Glomerular visceral epithelial cell (primary cell): ENCODE measurements at regions not wholly inside any gene's neighbourhood (a gene's known extent, or its start where the extent isn't known, plus 50 kb on each side); places are given as distances from the start of the nearest gene placed in this dataset.
A peak's percentile ranks its signal among the peaks of the same experiment; 100 is the strongest.
"Not testable (repeated sequence)": the region's sequence is repeated elsewhere in the genome, so short reads cannot be mapped to it uniquely, and the experiment has no call there.

ENCODE experiments used
- DNase-seq: peaks from one replicate; pipeline ENCODE4 v3.0.0-alpha.2; 2016; ENCODE audit errors: extremely low spot score

DNA sequence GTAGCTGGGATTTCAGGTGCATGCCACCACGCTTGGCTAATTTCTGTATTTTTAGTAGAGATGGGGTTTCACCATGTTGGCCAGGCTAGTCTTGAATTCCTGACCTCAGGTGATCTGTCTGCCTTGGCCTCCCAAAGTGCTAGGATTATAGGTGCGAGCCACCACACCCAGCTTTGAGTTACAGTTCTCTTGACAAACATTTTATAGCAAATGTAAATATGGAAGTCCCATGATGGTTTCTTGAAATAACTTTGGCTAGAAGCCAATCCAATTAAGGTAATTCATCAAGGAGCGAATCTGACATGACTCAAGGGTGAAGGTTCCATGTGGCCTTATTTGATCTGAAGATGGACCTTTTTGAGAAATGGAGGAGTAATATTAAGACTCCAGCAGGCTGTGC lies 76.2 kb upstream of the RFLNA start:
- not testable (repeated sequence) for DNase-seq

GRCh38 chr12:124222368-124223245 lies 72.3 kb upstream of the RFLNA start:
- no peak for DNase-seq

- not testable (repeated sequence) for DNase-seq
These were observed 71.2 kb upstream of the RFLNA start for GRCh38 chr12:124223733-124224138.

DNA sequence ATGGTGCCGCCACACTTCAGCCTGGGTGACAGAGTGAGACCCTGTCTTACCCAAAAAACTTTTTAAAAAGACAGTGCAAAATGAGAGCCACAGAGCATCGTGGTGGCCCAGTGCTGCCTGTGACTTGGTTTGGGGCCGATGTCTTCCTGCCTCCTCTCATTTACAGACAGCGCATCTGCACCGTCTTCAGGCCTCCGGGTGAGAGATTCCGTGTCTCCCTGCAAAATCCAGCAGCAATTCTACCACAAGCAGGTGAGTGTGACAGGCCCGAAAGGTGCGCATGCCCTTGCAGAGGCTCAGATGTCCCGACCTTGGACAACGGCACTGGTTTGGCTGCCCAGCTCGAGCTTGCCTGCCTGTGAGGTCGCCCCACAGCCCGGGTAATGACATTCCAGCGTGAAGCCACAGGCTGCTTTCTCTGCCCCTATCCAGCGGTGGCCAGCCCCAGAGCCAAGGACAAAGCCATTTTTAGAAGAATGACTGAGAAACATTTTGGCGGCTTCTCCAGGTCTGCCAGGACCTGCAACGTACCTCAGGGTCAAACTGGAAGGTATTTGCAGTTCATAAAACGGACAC lies 70.3 kb upstream of the RFLNA start:
- no peak for DNase-seq

DNA sequence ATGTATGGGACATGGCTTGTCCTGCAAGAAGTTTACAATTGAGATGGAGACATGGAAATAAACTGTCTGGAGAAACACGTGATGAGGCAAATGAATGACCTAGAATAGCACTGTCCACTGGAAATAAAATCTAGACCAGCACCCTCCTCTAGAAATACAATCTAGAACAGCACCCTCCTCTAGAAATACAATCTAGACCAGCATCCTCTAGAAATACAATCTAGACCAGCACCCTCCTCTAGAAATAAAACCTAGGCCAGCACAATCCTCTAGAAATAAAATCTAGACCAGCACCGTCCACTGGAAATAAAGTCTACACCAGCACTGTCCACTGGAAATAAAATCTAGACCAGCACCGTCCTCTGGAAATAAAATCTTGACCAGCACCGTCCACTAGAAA lies 69.2 kb upstream of the RFLNA start:
- DNase-seq = no peak

- DNase-seq = no peak
These were observed 66.8 kb upstream of the RFLNA start for GRCh38 chr12:124227951-124228711.

DNA sequence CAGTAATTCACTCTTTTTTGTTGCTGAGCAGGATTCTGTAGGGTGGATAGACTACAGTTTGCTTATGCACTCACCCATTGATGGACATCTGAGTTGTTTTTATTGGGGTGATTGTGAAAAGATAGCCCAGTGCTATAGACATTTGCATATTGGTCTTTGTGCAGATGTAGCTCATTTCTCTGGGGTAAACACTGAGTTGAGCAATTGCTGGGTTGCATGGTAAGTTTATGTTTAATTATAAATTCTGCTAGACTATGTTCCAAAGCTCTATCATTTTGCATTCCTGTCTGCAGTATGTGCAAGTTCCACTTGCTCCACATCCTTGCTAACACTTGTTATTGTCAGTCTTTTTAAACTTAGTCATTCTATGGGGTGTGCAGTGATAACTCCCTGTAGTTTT lies 65.4 kb upstream of the RFLNA start:
- no peak for DNase-seq

GRCh38 chr12:124230117-124230757 lies 64.7 kb upstream of the RFLNA start:
- DNase-seq = no peak

DNA sequence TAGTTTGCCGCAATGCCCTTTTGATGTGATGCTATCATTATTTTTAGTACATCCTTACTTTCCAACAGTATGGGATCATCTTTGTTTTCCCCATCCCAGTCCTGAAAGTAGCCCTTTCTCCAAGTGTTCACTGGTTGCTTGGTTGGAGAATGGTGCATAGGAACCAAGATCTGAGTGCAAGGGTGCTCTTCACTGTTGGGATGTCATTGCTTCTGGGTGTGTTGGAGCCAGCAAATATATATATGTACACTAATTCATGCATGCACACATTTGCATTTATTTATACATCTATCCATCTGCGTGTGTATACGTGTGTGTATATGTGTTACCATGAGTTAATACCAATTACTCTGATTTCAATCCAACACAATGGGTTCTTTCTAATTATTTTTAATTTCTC lies 64.1 kb upstream of the RFLNA start:
- DNase-seq = no peak

GRCh38 chr12:124231980-124232653 lies 62.8 kb upstream of the RFLNA start:
- peak; percentile 51 for DNase-seq

GRCh38 chr12:124232654-124232987 lies 62.3 kb upstream of the RFLNA start:
- no peak for DNase-seq

GRCh38 chr12:124233041-124233796 lies 61.7 kb upstream of the RFLNA start:
- peak; percentile 95 for DNase-seq

DNA sequence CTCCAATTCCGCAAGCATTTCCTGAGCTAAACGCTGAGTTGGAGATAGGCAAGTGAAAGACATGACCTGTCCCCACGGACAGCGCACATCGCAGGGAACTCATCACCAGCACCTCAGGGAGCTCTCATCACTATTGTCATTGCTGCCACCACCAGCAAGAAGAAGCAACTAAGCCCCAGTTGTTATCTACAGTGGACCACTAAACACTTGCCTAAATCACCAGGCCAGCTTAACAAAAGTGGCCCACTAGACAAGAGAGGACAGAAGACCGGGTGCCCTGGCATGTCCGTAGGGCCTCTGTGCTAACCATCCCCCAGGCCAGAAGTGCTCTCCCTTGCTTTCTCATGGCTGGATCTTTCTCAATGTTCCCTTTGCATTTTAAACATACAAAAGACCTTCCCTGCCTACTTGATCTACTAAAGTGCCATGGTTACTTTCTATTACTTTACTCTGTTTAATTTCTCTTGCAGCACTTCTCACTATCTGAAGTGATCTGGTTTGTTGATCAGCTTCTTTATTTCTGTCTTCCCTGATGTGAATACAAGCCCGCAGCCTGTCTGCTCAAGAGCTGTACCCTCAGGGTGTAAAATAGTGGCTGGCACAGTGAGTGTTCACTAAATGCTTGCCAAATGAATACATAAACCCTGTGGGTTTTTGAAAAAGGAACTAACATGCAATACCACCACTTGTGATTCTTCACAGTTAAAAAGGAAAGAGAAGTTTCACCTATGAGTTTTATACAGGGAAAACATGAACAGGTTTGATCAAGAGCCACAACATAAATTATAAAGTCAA lies 60.9 kb upstream of the RFLNA start:
- peak; percentile 50 for DNase-seq

- peak; percentile 87 for DNase-seq
These were observed 58.3 kb upstream of the RFLNA start for GRCh38 chr12:124236625-124237031.

DNA sequence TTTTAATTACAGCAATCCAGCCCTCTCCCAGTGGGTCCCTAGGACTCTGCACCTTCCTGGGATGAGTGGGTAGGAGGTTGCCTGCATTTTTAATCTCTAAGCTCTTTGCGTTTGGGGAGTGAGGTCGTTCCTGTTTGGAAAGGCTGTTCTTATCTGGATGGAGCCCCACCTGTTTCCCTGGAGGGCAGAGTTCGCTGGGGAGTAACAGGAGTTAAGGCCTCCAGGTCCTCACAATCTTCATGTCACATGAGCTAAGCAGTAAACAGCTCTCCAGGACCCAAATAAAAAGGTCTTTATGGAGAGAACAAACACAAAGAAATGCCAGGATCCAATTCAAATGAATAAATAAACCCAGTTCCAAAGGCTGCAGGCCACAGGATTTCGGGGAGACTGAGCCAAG lies 56.0 kb upstream of the RFLNA start:
- no peak for DNase-seq

- peak; percentile 42 for DNase-seq
These were observed 54.4 kb upstream of the RFLNA start for GRCh38 chr12:124240493-124240892.

GRCh38 chr12:124241776-124242528 lies 52.9 kb upstream of the RFLNA start:
- no peak for DNase-seq

- DNase-seq = no peak
These were observed 52.3 kb upstream of the RFLNA start for GRCh38 chr12:124242529-124243065.

GRCh38 chr12:124243936-124244335 lies 51.0 kb upstream of the RFLNA start:
- DNase-seq = no peak
